Heart left ventricle (tissue), 13 donors: ENCODE measurements at regions not wholly inside any gene's neighbourhood (a gene's known extent, or its start where the extent isn't known, plus 50 kb on each side); places are given as distances from the start of the nearest gene placed in this dataset.

Experiments used
- CTCF ChIP-seq, 12 donors: fragments of 200-600 bp; sonication (generic) in 4 of 12; IDR thresholded peaks; one replicate each; pipeline versions ENCODE4 v1.5.0 to v1.8.0; 2018 to 2022; ENCODE audit warnings: antibody characterized with exemption in 12 of 12, mild to moderate bottlenecking in 5 of 12
- POLR2A ChIP-seq, 2 donors: fragments of 450-650 bp; IDR thresholded peaks; one replicate each; pipeline ENCODE4 v1.6.1; 2017; ENCODE audit warnings: antibody characterized with exemption in 2 of 2, mild to moderate bottlenecking in 2 of 2, moderate library complexity in 2 of 2
- donor health status: ischemic (EF 13 %, LVEDD 7.1; RV severe dilation, severe dysfunction).
- donor health status: DM: no; HTN: yes; CAD: no.
- donor health status: DM: no; HTN: no; CAD: no.
- donor health status: ischemic (EF 25% LVEDD 6.9; RV normal size, moderate dysfunction).
- donor health status: ischemic (EF 25% LVEDD 5.7; RV mildly dilated, moderate dysfunction).
- donor health status: ischemic (EF 35%, LVEDD 5.7; RV mildly dilated, moderate dysfunction).
- donor health status: nonischemic (EF 11% LVEDD 7.7; RV severe dilation, severe dysfunction).
- donor health status: DM: yes; HTN: yes; CAD: no.
- donor health status: PGD.
- donor health status: ischemic (EF 29% LVEDD 5.4; RV normal size, mild dysfunction).
- donor health status: nonischemic (EF 23%, LVEDD 6.1; RV moderate dilation, normal function).

- no peak for TF ChIP-seq CTCF (IDR thresholded peaks at IDR 0.05)
- no peak for TF ChIP-seq POLR2A (IDR thresholded peaks at IDR 0.05)
Observed at GRCh38 chr4:67071641-67072040, 473.7 kb downstream of the CENPC start.
